Mucosa of rectum (tissue), 2 donors: ENCODE measurements at regions not wholly inside any gene's neighbourhood (a gene's known extent, or its start where the extent isn't known, plus 50 kb on each side); places are given as distances from the start of the nearest gene placed in this dataset.

Experiments
- H3K27ac ChIP-seq, 2 donors: one replicate each; pipeline ENCODE4 v1.7.0; 2013; ENCODE audit warnings: inconsistent platforms in 2 of 2, low read depth in 2 of 2, low read length in 2 of 2
- H3K27me3 ChIP-seq, 2 donors: one replicate each; pipeline ENCODE4 v1.7.0; 2013; ENCODE audit warnings: low read length in 2 of 2; ENCODE audit not compliant: control insufficient read depth in 2 of 2, insufficient read depth in 2 of 2
- H3K36me3 ChIP-seq, 2 donors: one replicate each; pipeline ENCODE4 v1.7.0; 2013; ENCODE audit warnings: low read length in 2 of 2; ENCODE audit not compliant: control insufficient read depth in 2 of 2, insufficient read depth in 2 of 2
- H3K4me1 ChIP-seq, 2 donors: one replicate each; pipeline ENCODE4 v1.7.0; 2013; ENCODE audit warnings: low read length in 2 of 2, mild to moderate bottlenecking in 1 of 2; ENCODE audit not compliant: control insufficient read depth in 2 of 2, insufficient read depth in 2 of 2
- H3K4me3 ChIP-seq, 2 donors: one replicate each; pipeline ENCODE4 v1.7.0; 2013; ENCODE audit warnings: low read length in 2 of 2
- H3K9ac ChIP-seq, 2 donors: one replicate each; pipeline ENCODE4 v1.7.0; 2013; ENCODE audit warnings: low read length in 2 of 2, low read depth in 1 of 2, mild to moderate bottlenecking in 1 of 2
- H3K9me3 ChIP-seq, 2 donors: one replicate each; pipeline ENCODE4 v1.7.0; 2013; ENCODE audit warnings: low read length in 2 of 2; ENCODE audit not compliant: control insufficient read depth in 2 of 2
- donor health status: healthy.
- donor health status: Normal muscosa, but diverticular disease.

GRCh38 chr2:172284209-172284608 lies 143.2 kb upstream of the ITGA6 start:
- H3K27me3 ChIP-seq, result no peaks in the 10 kb centered on the region
- no peak overlapping the region for H3K27ac ChIP-seq
- no peak overlapping the region for H3K9ac ChIP-seq
- H3K36me3 ChIP-seq, result no peaks in the 10 kb centered on the region
- no peaks in the 10 kb centered on the region for H3K4me1 ChIP-seq
- no peak overlapping the region for H3K4me3 ChIP-seq
- H3K9me3 ChIP-seq, result no peaks in the 10 kb centered on the region

- Histone ChIP-seq H3K4me1 (no peaks in the 10 kb centered on the region), H3K9me3 (no peaks in the 10 kb centered on the region), H3K9ac (no peak overlapping the region)
These were observed 142.3 kb upstream of the ITGA6 start for GRCh38 chr2:172285010-172285621.

GRCh38 chr2:172285760-172286159 lies 141.6 kb upstream of the ITGA6 start:
- H3K27me3 ChIP-seq, result no peaks in the 10 kb centered on the region
- no peak overlapping the region for H3K4me3 ChIP-seq
- no peaks in the 10 kb centered on the region for H3K36me3 ChIP-seq
- no peak overlapping the region for H3K27ac ChIP-seq
- H3K4me1 ChIP-seq, result no peaks in the 10 kb centered on the region
- H3K9ac ChIP-seq, result no peak overlapping the region
- H3K9me3 ChIP-seq, result no peaks in the 10 kb centered on the region

More at GRCh38 chr2:172285010-172285621, 142.3 kb upstream of the ITGA6 start:
- no peaks in the 10 kb centered on the region for H3K36me3 ChIP-seq
- peak overlapping the region in 1 of 2 donors; percentile 6 for H3K27ac ChIP-seq
- H3K4me3 ChIP-seq, result no peak overlapping the region
- no peaks in the 10 kb centered on the region for H3K27me3 ChIP-seq

- no peak overlapping the region for H3K4me3 ChIP-seq
- no peak overlapping the region for H3K27ac ChIP-seq
- no peaks in the 10 kb centered on the region for H3K36me3 ChIP-seq
- H3K4me1 ChIP-seq, result no peaks in the 10 kb centered on the region
- H3K9me3 ChIP-seq, result no peaks in the 10 kb centered on the region
- H3K27me3 ChIP-seq, result no peaks in the 10 kb centered on the region
- H3K9ac ChIP-seq, result no peak overlapping the region
These were observed 140.2 kb upstream of the ITGA6 start for GRCh38 chr2:172287190-172287589.

GRCh38 chr2:172287605-172288315 lies 139.6 kb upstream of the ITGA6 start:
- no peaks in the 10 kb centered on the region for H3K9me3 ChIP-seq
- H3K4me3 ChIP-seq, result no peak overlapping the region
- H3K9ac ChIP-seq, result no peak overlapping the region
- H3K36me3 ChIP-seq, result no peaks in the 10 kb centered on the region
- H3K27ac ChIP-seq, result no peak overlapping the region
- H3K27me3 ChIP-seq, result no peaks in the 10 kb centered on the region
- H3K4me1 ChIP-seq, result no peaks in the 10 kb centered on the region

GRCh38 chr2:172288603-172289002 lies 138.8 kb upstream of the ITGA6 start:
- no peak overlapping the region for H3K4me3 ChIP-seq
- no peaks in the 10 kb centered on the region for H3K36me3 ChIP-seq
- H3K27me3 ChIP-seq, result no peaks in the 10 kb centered on the region
- no peaks in the 10 kb centered on the region for H3K4me1 ChIP-seq
- H3K27ac ChIP-seq, result no peak overlapping the region
- H3K9me3 ChIP-seq, result no peaks in the 10 kb centered on the region
- no peak overlapping the region for H3K9ac ChIP-seq

GRCh38 chr2:172293952-172294351 lies 133.4 kb upstream of the ITGA6 start:
- no peak overlapping the region for H3K4me3 ChIP-seq
- H3K36me3 ChIP-seq, result no peaks in the 10 kb centered on the region
- H3K27me3 ChIP-seq, result no peaks in the 10 kb centered on the region
- H3K27ac ChIP-seq, result no peak overlapping the region
- no peak overlapping the region for H3K9ac ChIP-seq
- H3K9me3 ChIP-seq, result no peaks in the 10 kb centered on the region
- peaks cover 7% of the 10 kb centered on the region in 2 donors for H3K4me1 ChIP-seq

GRCh38 chr2:172294983-172295382 lies 132.4 kb upstream of the ITGA6 start:
- H3K27ac ChIP-seq, result no peak overlapping the region
- H3K4me3 ChIP-seq, result no peak overlapping the region
- H3K9ac ChIP-seq, result no peak overlapping the region
- H3K27me3 ChIP-seq, result no peaks in the 10 kb centered on the region
- no peaks in the 10 kb centered on the region for H3K36me3 ChIP-seq
- H3K4me1 ChIP-seq, result peaks cover 10% of the 10 kb centered on the region in 2 donors
- no peaks in the 10 kb centered on the region for H3K9me3 ChIP-seq

- Histone ChIP-seq H3K4me1 (peaks cover 10 to 11% of the 10 kb centered on the region in 2 donors), H3K36me3 (no peaks in the 10 kb centered on the region), H3K4me3 (no peak overlapping the region), H3K27me3 (peaks cover 0 to under 1% of the 10 kb centered on the region in 2 donors), H3K9ac (no peak overlapping the region), H3K27ac (no peak overlapping the region), H3K9me3 (peaks cover 0 to 1% of the 10 kb centered on the region in 2 donors)
These were observed 131.7 kb upstream of the ITGA6 start for GRCh38 chr2:172295677-172296076.

- peaks cover 0 to 4% of the 10 kb centered on the region in 2 donors for H3K9me3 ChIP-seq
- no peak overlapping the region for H3K4me3 ChIP-seq
- no peak overlapping the region for H3K27ac ChIP-seq
- H3K9ac ChIP-seq, result no peak overlapping the region
- H3K4me1 ChIP-seq, result peaks cover 10 to 13% of the 10 kb centered on the region in 2 donors
- peaks cover 0 to 3% of the 10 kb centered on the region in 2 donors for H3K27me3 ChIP-seq
- H3K36me3 ChIP-seq, result no peaks in the 10 kb centered on the region
These were observed 130.9 kb upstream of the ITGA6 start for GRCh38 chr2:172296267-172297046.
